ENCODE measurements at regions not wholly inside any gene's neighbourhood (a gene's known extent, or its start where the extent isn't known, plus 50 kb on each side); places are given as distances from the start of the nearest gene placed in this dataset.

DNA sequence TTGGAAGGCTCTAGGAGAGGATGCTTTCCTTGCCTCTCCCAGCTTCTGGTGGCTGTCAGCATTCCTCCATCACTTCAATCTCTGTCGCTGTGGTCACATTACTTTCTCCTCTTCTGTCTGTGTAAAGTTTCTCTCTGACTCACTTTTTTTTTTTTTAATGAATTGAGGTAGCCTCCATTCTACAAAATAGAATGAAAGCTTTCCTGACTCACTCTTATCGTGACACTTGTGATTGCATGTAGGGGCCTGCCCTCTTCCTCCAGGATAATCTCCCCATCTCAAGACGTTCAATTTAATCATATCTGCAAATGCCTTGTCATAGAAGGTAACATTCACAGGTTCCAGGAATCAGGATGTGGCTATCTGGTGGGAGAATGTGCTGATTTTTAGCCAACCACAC, 153.5 kb upstream of the HMGA2 start (continued):
- TF ChIP-seq ARID3A (IDR thresholded peaks at IDR 0.05; ENCODE audit: borderline replicate concordance, low read depth, low read length) (0 out of 2 replicates have a peak, but pooled peaks have one; percentile 76), EP300 (IDR thresholded peaks at IDR 0.05; ENCODE audit: low read length) (peak; percentile 55; the same call in 1 of the 2 replicates)

DNA sequence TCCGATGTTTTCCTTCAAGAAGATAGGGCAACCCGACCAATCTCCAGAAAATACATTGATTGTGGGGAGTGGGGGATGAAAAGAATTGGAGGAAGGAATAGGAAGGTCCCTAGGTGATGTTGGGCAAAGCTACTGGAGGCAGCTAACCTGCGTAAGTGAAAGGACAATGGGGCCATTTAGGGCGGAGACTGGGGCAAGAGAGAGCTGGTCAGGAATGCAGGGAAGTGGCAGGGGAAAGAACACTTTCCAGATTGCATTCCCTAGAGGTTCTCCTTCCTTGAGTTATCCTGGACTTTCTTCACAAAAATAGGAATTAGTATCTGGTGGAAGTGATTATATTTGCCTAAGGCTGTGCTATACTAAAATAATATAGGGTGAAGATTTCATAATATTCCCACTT, 151.8 kb upstream of the HMGA2 start:
- Histone ChIP-seq H3K4me2 (ENCODE audit: insufficient read depth, low read length) (no peak overlapping the region), H3K4me1 (replicated peaks in 1 of 2; ENCODE audit: control insufficient read depth in 2 of 2, insufficient read depth in 2 of 2, low read length in 2 of 2) (peaks cover 0 to 33% of the 10 kb centered on the region in 2 experiments; a peak in 4 of 5 replicates), H3K27ac (ENCODE audit: extremely low read depth, low read depth, low read length) (no peak overlapping the region), H3K9me1 (ENCODE audit: control insufficient read depth, insufficient read depth, low read length) (no peaks in the 10 kb centered on the region), H4K20me1 (replicated peaks; ENCODE audit: control insufficient read depth, insufficient read depth, low read length) (no peaks in the 10 kb centered on the region), H3K27me3 (ENCODE audit: control insufficient read depth in 2 of 2, insufficient read depth in 2 of 2, low read length in 2 of 2) (no peaks in the 10 kb centered on the region), H2AFZ (ENCODE audit: low read depth, low read length) (no peak overlapping the region), H3K36me3 (ENCODE audit: control insufficient read depth, insufficient read depth, low read length) (no peaks in the 10 kb centered on the region), H3K9me3 (replicated peaks; ENCODE audit: control insufficient read depth, insufficient read depth, low read depth, low read length) (no peaks in the 10 kb centered on the region), H3K4me3 (no peak overlapping the region), H3K79me2 (ENCODE audit: control insufficient read depth, insufficient read depth, low read length) (no peaks in the 10 kb centered on the region), H3K9ac (ENCODE audit: insufficient read depth in 1 of 2, low read depth in 2 of 2, low read length in 2 of 2) (no peak overlapping the region)
- DNase-seq (ENCODE audit: extremely low read depth in 1 of 4, low spot score in 3 of 4), result no peak
- TF ChIP-seq ZNF79 (CRISPR knock-in tag; IDR thresholded peaks at IDR 0.05; ENCODE audit: low read depth) (no peak), HDAC2 (IDR thresholded peaks at IDR 0.05) (no peak), RHOXF2B (CRISPR knock-in tag; conservative IDR thresholded peaks at IDR 0.05) (no peak), KAT8 (IDR thresholded peaks at IDR 0.05; ENCODE audit: low read depth) (no peak), IRF2 (CRISPR knock-in tag; IDR thresholded peaks at IDR 0.05) (no peak), HDAC1 (IDR thresholded peaks at IDR 0.05) (no peak)
- in situ Hi-C loops (cut with MboI), result no loop called here
- FAIRE-seq, result no peak
- intact Hi-C loops (cut with micrococcal nuclease), result loop anchor here (5.0 kb wide), 1 partner anchor 115 kb away; no protein-coding TSS in a partner anchor
- no peak for ATAC-seq
- BruUV-seq (replicated peaks), result no TSS peak
- POLR2A ChIA-PET, result no interaction called here
- 50% methylated on average over 4 of the region's 4 CpGs for WGBS (ENCODE audit: insufficient coverage, low coverage, missing lambda C conversion rate)
- CTCF ChIA-PET (ENCODE audit: low intra/inter-chr PET ratio), result no interaction called here
